Caco-2 (cell line): ENCODE measurements at regions not wholly inside any gene's neighbourhood (a gene's known extent, or its start where the extent isn't known, plus 50 kb on each side); places are given as distances from the start of the nearest gene placed in this dataset.

Source experiments
- BruUV-seq: library from RNA; stranded (reverse); fragments of 400-500 nt; replicated peaks from 2 replicates; lab custom pipeline; 2021; lab: Mats Ljungman, UMichigan
- CTCF ChIA-PET: fragments of 300-600 bp; sonication (Branson Sonifier 250); formaldehyde crosslinking; loops from one replicate; lab custom pipeline; 2022; ENCODE audit warnings: antibody characterized with exemption; lab: Charles Lee
- POLR2A ChIA-PET: fragments of 300-600 bp; sonication (Branson Sonifier 250); formaldehyde crosslinking; loops from one replicate; lab custom pipeline; 2022; ENCODE audit warnings: antibody characterized with exemption; lab: Charles Lee
- DNase-seq, 2 experiments: peaks; one replicate each; pipeline versions ENCODE4 v3.0.0 to v3.0.0-alpha.2; 2020 to 2022
- H3K27me3 ChIP-seq: replicated peaks from 2 replicates; pipeline ENCODE4 v1.6.0; 2011; ENCODE audit warnings: low read length; ENCODE audit not compliant: control insufficient read depth, insufficient read depth
- H3K36me3 ChIP-seq: 2 replicates; pipeline ENCODE4 v1.5.1; 2011; ENCODE audit warnings: low read length; ENCODE audit not compliant: control insufficient read depth, insufficient read depth
- H3K4me1 ChIP-seq: fragments of 250-450 bp; sonication (Bioruptor Pico); 2 replicates; pipeline ENCODE4 v1.5.1; 2020; ENCODE audit warnings: mild to moderate bottlenecking
- H3K4me3 ChIP-seq: 2 replicates; pipeline ENCODE4 v1.5.1; 2011; ENCODE audit warnings: low read depth, mild to moderate bottlenecking, control low read depth, low read length
- H3K9me3 ChIP-seq: fragments of 250-450 bp; sonication (Bioruptor Pico); 2 replicates; pipeline ENCODE4 v1.5.1; 2020; ENCODE audit warnings: mild to moderate bottlenecking, moderate library complexity
- H3K27ac Mint-ChIP-seq: one replicate; pipeline ENCODE4 v1.8.0; 2022; ENCODE audit warnings: mixed read lengths; ENCODE audit not compliant: unreplicated experiment
- H3K27me3 Mint-ChIP-seq: one replicate; pipeline ENCODE4 v1.8.0; 2022; ENCODE audit warnings: mixed read lengths; ENCODE audit not compliant: insufficient read depth, unreplicated experiment
- H3K36me3 Mint-ChIP-seq: one replicate; pipeline ENCODE4 v1.8.0; 2022; ENCODE audit warnings: mild to moderate bottlenecking, mixed read lengths; ENCODE audit not compliant: insufficient read depth, unreplicated experiment
- H3K4me1 Mint-ChIP-seq: one replicate; pipeline ENCODE4 v1.8.0; 2022; ENCODE audit warnings: low read depth, mixed read lengths; ENCODE audit not compliant: unreplicated experiment
- H3K4me3 Mint-ChIP-seq: one replicate; pipeline ENCODE4 v1.8.0; 2022; ENCODE audit warnings: mild to moderate bottlenecking, moderate library complexity, mixed read lengths; ENCODE audit not compliant: unreplicated experiment
- H3K9me3 Mint-ChIP-seq: one replicate; pipeline ENCODE4 v1.8.0; 2022; ENCODE audit warnings: mixed read lengths; ENCODE audit not compliant: unreplicated experiment
- CTCF ChIP-seq, 2 experiments: fragments of 200-600 bp in 1 of 2; IDR thresholded peaks; 1 replicate in 1 of 2; 2 replicates in 1 of 2; pipeline versions ENCODE4 v1.5.1 to v1.8.0; 2011 to 2022; ENCODE audit warnings: antibody characterized with exemption in 1 of 2, control low read depth in 1 of 2, inconsistent platforms in 1 of 2, low read depth in 1 of 2, low read length in 1 of 2, mild to moderate bottlenecking in 1 of 2, moderate library complexity in 1 of 2; ENCODE audit not compliant: insufficient read depth in 1 of 2, severe bottlenecking in 1 of 2, unreplicated experiment in 1 of 2
- intact Hi-C: fragments of 100-400 bp; cut with micrococcal nuclease; formaldehyde crosslinking; loops from one replicate; pipeline ENCODE4 v1.10.0; 2022; ENCODE audit not compliant: unreplicated experiment

DNA sequence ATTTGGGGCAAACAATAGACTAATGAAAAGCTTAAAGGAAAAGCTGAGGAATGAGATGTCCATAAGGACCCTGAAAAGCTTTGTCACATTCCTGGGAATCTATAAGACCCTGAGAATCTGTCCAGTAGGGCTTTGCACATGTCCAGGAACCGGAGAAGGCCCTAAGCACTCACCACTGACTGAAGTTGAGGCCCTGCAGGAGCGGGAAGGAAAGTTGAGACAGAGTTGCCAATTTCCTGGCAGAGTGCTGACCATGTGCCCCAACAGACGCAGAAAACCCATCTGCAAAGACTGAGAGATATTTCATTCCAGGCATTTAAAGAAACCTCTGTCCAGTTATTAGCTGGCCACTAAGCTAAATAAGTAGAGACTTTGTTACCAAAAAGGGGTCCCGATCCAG lies 890.5 kb downstream of the UQCRFS1 start:
- no TSS peak for BruUV-seq
- H3K4me1 ChIP-seq, result no peaks in the 10 kb centered on the region

GRCh38 chr19:28319918-28320317 lies 893.0 kb downstream of the UQCRFS1 start:
- Histone ChIP-seq H3K4me1 (no peaks in the 10 kb centered on the region), H3K4me3 (no peak overlapping the region), H3K9me3 (no peaks in the 10 kb centered on the region), H3K27me3 (no peaks in the 10 kb centered on the region), H3K36me3 (no peaks in the 10 kb centered on the region)
- Mint-ChIP-seq H3K36me3 (no peaks in the 10 kb centered on the region), H3K27me3 (no peaks in the 10 kb centered on the region), H3K4me1 (no peaks in the 10 kb centered on the region), H3K9me3 (no peaks in the 10 kb centered on the region), H3K4me3 (no peak overlapping the region), H3K27ac (no peak overlapping the region)
- POLR2A ChIA-PET, result no interaction called here
- no TSS peak for BruUV-seq
- CTCF ChIA-PET, result no interaction called here
- intact Hi-C loops, result no loop called here
- no peak for TF ChIP-seq CTCF (IDR thresholded peaks at IDR 0.05; ENCODE audit: insufficient read depth in 1 of 2, low read depth in 1 of 2, low read length in 1 of 2, severe bottlenecking in 1 of 2, unreplicated experiment in 1 of 2)
- no peak for DNase-seq

More for the DNA sequence above, 890.5 kb downstream of the UQCRFS1 start:
- Mint-ChIP-seq H3K36me3 (no peaks in the 10 kb centered on the region), H3K4me1 (no peaks in the 10 kb centered on the region), H3K27me3 (no peaks in the 10 kb centered on the region), H3K4me3 (no peak overlapping the region), H3K9me3 (no peaks in the 10 kb centered on the region), H3K27ac (no peak overlapping the region)
- Histone ChIP-seq H3K27me3 (no peaks in the 10 kb centered on the region), H3K36me3 (no peaks in the 10 kb centered on the region), H3K4me3 (no peak overlapping the region), H3K9me3 (no peaks in the 10 kb centered on the region)
- no peak for DNase-seq
- ChIA-PET CTCF (no interaction called here), POLR2A (no interaction called here)
- TF ChIP-seq CTCF (IDR thresholded peaks at IDR 0.05; ENCODE audit: insufficient read depth in 1 of 2, low read depth in 1 of 2, low read length in 1 of 2, severe bottlenecking in 1 of 2, unreplicated experiment in 1 of 2), result no peak
- intact Hi-C loops, result no loop called here

DNA sequence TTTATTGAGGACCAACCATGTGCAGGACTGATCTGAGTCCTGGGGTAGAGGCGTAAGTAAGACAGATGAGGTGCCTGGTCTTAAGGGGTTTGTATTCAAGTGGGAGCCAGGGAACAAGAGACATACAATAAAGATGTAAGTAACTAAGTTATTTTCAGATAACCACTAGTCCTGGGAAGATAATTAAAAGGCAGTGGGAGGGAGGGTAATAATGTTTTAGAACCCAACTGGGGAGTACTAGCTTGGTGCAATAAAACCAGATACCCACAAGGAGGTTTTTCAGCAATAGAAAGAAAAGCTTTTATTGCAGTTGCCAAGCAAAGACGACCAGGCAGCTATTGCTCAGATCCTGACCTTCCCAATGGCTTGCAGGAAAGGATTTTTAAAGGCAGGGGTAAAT lies 893.7 kb downstream of the UQCRFS1 start:
- Histone ChIP-seq H3K9me3 (no peaks in the 10 kb centered on the region), H3K4me1 (no peaks in the 10 kb centered on the region), H3K27me3 (no peaks in the 10 kb centered on the region), H3K4me3 (no peak overlapping the region), H3K36me3 (no peaks in the 10 kb centered on the region)
- Mint-ChIP-seq H3K9me3 (no peaks in the 10 kb centered on the region), H3K27ac (no peak overlapping the region), H3K36me3 (no peaks in the 10 kb centered on the region), H3K4me3 (no peak overlapping the region), H3K27me3 (peaks cover 2% of the 10 kb centered on the region), H3K4me1 (no peaks in the 10 kb centered on the region)
- intact Hi-C loops, result no loop called here
- BruUV-seq, result no TSS peak
- no peak for TF ChIP-seq CTCF (IDR thresholded peaks at IDR 0.05; ENCODE audit: insufficient read depth in 1 of 2, low read depth in 1 of 2, low read length in 1 of 2, severe bottlenecking in 1 of 2, unreplicated experiment in 1 of 2)
- no peak for DNase-seq
- CTCF ChIA-PET, result no interaction called here
- POLR2A ChIA-PET, result no interaction called here
